NOMO-1 treated with DMSO at 0.1 percent for 48 hours (cell line): ENCODE measurements at regions not wholly inside any gene's neighbourhood (a gene's known extent, or its start where the extent isn't known, plus 50 kb on each side); places are given as distances from the start of the nearest gene placed in this dataset.

Source experiments
- DNase-seq: peaks from one replicate; lab custom pipeline; 2025; ENCODE audit not compliant: unreplicated experiment; lab: John Stamatoyannopoulos, UW

- DNase-seq = no peak
Measured at GRCh38 chr20:57860576-57860975, 150.8 kb upstream of the PMEPA1 start.

- no peak for DNase-seq
Measured at GRCh38 chr20:57857969-57858368, 148.2 kb upstream of the PMEPA1 start.

DNA sequence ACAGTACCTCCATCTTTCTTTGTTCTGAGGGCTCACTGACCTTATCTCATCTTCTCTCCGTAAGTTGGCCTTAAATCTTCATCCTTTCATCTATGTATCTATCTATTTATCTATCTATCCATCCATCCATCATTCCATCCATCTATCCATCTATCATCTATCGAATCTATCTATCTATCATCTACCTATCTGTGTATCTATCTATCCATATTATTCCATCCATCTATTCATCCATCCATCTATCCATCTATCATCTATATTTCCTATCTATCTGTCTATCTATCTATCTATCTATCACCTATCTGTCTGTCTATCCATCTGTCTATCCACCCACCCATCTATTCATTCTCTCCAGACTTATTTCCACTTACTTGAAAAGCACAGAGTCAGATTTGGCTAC, 147.3 kb upstream of the PMEPA1 start:
- no peak for DNase-seq

DNA sequence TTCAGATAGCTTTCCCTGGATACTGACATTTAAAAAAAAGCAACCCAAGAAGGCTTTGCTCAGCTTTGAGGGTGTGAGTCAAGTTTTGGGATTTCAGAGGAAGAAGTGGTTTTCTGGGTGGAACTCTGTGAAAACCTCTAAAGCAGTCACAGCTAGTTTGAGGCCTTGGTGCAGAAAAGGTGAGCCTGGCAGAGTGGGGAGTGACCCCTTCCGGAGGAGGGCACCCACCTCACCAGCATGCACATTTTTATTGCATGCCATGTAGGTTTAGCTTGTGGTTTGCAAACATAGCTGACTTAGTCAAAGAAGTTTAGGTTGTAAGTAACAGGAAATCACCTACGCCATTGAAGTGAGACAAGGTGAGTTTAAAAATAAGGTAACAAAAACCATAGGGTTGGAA, 146.8 kb upstream of the PMEPA1 start:
- DNase-seq = no peak

- no peak for DNase-seq
Measured at GRCh38 chr20:57851796-57852195, 142.0 kb upstream of the PMEPA1 start.

DNA sequence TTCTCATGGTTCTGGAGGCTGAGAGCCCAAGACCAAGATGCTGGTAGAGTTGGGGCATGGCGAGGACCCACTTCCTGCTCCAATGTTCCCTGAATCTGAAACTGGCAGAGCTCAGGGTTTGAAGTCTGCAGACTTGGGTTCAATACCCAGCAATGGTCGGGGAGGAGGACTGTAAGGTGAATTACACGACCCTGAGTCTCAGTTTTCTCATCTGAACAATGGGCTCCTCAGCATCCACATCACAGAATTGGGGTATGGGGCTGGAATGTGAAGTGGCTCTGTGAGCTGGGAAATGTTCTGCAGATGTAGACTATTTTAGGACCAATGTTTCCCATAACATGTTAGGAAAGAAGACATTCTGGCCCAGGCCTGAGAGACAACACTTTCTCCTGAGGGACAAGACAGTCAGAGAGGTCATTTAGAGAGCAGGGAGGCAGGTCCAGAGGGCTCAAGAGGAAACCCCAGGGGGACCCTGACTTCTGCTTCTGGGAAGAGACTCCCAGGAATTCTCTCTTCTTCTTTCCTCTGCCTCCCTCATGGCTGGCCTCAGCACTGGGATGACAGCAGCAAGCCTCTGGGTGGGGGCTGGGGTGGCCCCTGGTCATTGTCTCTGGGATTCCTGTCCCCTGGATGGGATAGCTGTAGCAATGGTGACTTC, 141.3 kb upstream of the PMEPA1 start:
- DNase-seq = no peak

DNA sequence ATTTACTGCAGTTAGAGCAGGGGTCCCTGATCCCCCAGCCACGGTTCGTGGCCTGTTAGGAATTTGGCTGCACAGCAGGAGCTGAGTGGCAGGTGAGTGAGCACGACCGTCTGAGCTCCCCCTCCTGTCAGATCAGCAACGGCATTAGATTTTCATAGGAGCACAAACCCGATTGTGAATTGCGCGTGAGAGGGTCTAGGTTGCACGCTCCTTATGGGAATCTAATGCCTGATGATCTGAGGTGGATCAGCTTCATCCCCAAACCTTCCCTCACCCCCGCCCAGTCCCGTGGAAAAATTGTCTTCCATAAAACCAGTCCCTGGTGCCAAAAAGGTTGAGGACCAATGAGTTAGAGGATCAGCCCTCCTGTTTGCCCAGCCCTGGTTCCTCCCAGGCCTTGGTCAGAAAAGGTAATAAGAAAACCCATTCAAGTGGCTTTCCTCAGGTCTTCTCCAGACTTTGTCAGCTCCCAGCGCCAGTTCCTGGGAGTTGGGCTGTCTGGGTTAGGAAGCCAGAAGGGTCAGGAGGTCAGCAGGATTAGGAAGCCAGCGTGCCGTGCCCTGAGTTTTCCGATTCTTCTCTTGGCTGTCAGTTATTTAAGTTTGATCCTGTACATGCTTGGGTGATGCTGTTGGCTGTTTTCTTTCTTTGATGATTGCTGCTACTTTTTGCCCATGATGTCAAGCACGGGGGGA, 139.9 kb upstream of the PMEPA1 start:
- no peak for DNase-seq

DNA sequence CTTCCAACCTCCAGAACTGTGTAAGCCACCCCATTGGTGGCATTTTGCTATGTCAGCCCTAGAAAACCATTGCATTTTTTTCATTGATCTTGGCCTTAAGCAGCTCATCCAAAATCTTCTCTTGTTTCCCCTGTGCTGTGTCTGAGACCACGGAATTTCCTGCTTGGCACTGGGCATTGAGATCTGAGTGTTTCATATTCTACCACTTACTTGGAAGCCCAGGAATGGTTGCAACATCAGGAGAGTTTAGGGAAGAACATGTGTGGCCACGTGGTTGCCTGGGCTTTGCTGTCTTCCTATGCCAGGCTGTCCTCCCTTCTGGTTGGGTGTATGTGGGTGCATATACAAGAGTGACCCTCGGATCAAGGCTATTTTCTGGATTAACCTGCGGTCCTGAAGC, 139.3 kb upstream of the PMEPA1 start:
- DNase-seq = no peak

DNA sequence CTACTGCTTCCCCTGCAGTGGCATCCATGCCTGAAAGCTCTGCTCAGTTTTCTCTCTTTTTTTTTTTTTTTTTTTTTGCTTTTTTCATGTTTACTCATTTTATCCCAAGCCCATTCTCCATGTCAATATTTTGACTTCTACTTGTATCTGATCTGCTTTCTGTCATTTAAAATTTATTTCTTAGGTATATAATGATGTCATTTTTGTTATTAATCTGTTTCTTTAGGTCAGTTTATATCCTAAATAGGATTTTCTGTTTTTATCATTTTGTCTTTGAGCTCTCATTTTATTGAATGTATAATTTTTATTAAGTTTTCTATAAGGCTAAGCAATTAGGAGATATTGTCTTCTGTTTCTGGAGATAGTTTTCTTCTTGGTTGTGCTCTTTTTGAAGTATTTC, 138.5 kb upstream of the PMEPA1 start:
- DNase-seq = no peak

- DNase-seq = no peak
Measured at GRCh38 chr20:57847104-57847503, 137.3 kb upstream of the PMEPA1 start.

DNA sequence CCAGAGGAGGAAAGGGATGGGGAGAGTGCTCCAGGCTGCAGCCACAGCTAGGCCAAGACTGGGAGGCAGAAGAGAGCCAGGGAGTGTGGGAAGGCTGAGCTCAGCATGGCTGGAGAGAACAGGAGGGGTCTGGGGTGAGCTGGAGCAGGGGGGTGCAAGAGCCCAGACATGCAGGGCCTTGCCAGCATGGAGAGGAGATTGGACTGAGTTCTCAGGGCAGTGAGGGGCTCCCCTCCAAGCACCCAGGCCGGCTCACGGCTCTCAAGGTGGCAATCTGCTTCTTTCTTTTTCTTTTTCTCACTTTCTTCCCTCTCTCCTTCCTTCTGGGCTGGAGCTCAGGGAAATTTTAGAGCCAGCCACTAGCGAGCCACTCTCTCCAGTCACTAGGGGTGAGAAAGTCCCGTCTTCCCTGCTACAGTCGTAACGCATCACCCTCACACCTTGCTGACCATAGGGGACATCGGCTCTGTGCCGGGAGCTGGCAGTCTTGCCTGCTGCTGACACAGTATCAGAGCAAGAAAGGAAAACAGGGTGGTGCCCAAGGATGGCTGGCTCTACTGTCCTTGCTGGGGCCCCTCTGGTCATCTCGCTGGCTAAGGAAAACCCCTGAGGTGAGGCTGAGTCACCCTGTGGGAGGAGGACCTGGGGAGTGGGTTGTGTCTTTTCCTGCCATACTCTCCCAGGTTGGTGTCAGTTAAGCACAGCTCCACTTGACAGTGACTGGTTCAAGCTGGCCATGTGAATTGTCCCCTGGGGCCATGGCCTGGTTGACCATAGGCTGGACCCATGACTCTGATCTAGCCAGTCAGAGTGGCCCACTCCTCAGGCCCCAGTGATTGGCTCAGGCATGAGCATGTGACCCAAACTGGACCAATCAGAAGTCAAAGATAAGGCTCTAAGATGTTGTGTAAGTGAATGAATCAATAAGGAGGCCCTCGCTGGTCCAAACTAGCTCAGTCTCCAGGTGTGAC, 135.1 kb upstream of the PMEPA1 start:
- DNase-seq = no peak

DNA sequence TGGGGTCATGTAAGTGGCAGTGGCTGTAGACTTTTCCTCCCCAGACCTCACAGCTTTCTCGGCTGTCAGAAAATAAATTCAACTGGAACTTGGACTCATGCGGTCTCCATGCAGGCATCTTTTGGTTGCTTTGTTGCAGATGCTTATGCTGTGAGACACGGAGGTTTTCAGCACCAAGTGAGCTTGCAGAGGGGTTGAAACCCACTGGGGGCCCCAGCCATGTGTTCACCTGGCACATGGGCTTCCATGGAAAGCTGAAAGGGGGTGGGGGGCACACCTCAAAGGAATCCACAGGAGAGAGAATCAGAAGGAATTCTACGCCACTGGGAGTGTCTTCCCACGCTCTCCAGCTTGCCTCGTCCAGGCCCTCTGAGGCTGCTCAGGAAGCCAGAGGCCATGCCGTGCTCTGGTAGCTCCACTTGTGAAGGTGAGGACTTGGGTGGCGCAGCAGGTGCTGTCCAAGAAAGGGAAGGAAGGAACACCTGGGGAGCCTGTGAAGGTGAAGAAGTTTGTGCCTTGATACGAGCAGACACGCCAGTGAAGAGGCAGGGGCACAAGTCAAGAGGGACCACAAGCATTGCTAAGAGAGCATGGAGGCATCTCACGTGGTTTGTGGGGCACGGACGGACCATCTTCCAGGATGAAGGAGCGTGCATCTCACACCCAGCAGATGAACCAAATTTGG, 134.3 kb upstream of the PMEPA1 start:
- DNase-seq = no peak

DNA sequence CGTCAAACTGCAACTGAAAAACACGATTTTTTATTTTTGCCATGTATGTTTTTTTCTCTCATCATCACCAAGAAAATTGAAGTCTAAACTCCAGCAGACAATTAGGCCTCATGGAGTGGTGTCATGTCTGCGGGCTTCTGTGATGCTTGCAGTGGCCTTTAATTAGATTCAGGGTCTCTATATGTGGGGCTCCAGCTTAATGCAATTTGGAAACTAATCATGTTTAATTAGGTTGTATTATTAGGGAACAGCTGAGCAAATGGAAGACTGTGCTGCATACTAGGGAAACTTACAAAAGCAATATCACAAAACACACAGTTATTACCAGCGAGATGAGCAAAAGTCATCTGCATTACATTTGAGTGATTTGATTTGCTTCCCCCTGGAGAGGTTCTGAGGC, 132.9 kb upstream of the PMEPA1 start:
- DNase-seq = no peak

DNA sequence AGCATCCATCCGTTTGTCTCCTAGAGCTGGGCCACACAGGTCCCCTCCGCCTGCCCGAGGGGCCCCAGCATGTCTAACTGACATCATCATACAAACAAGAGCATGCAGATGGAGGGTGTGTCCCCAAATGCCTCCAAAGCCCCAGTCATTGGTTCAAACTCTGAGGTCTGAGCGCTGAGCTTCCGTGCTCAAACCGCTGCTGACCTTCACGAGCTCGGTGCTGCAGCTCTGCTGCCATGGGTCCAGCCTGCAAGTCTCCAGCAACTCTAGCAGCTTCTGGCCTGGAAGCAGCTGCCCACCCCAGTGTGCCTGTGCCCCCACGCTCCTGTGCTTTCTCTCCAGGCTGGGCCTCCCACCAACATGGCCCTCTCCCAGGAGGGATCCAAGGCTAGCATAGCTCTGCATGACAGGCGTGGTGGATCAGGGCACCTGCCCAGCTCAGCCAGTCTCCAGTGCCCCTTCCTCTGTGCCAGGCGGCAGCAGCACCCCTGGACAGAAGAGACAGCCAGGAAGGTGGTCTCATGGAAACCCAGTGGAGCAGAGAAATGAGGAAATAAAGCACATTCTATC, 131.6 kb upstream of the PMEPA1 start:
- DNase-seq = no peak

- DNase-seq = no peak
Measured at GRCh38 chr20:57840504-57841296, 130.9 kb upstream of the PMEPA1 start.

- no peak for DNase-seq
Measured at GRCh38 chr20:57840066-57840465, 130.3 kb upstream of the PMEPA1 start.

DNA sequence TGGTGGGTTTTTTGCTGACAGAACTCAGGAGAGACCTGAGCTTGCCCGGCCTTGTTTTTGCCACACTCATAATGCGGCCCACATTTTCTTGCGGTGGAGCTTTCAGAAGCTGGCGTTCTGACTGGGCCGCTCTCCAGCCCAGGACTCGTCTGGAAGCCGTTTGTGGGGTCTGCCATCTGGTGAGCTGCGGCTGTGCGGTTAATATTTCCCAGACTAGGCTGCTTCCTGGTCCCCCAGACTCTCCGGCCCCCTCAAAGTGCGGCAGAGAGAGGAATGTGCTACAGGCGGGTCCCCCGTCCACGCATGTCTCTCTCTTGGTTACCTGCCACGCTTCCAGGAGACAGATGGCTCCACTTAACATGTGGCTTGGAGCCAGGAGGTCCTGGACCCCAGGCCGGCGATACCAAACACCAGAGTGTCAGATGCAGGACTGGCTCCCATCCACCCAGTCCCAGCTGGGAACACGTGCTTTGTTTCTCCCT, 128.9 kb upstream of the PMEPA1 start:
- DNase-seq = no peak

DNA sequence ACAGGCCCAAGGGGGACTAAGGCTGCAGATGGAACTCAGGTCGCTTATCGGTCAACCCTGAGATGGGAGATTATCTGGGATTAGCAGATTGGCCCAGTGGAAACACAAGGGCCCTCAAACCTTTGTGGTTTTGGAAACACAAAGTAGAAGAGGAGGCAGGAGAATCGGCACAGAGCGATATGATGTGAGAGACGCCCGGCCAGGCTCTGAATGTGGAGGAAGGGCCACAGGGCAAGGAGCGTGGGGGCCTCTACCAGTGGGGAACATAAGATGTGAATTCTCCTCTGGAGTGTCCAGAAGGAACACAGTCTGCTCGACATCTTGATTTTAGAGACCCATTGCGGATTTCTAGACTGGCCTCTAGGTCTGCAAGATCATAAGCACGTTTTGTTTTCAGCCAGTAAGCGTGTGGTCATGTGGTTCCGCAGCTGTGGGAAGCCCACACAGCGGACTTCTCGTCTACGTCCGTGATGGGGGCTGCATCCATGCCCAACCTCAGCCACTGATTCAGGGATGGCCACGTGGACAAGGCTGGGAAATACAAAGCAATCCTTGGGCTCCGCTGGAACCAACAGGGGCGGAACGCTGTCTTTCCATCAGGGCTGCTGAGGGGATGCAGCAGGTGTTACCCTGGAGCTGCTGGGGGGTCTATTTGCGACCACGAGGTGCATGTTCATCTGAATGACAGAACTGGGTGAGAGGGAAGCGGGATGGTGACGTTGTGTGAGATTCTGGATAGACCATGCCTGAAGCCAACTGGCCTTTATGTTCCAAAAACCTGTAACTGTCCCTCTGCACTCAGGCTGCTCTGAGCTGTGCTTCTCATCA, 127.6 kb upstream of the PMEPA1 start:
- no peak for DNase-seq
